ENCODE measurements at regions not wholly inside any gene's neighbourhood (a gene's known extent, or its start where the extent isn't known, plus 50 kb on each side); places are given as distances from the start of the nearest gene placed in this dataset.

- no peak for TF ChIP-seq EZH2 (IDR thresholded peaks at IDR 0.05)
- TF ChIP-seq, protein P1, sequence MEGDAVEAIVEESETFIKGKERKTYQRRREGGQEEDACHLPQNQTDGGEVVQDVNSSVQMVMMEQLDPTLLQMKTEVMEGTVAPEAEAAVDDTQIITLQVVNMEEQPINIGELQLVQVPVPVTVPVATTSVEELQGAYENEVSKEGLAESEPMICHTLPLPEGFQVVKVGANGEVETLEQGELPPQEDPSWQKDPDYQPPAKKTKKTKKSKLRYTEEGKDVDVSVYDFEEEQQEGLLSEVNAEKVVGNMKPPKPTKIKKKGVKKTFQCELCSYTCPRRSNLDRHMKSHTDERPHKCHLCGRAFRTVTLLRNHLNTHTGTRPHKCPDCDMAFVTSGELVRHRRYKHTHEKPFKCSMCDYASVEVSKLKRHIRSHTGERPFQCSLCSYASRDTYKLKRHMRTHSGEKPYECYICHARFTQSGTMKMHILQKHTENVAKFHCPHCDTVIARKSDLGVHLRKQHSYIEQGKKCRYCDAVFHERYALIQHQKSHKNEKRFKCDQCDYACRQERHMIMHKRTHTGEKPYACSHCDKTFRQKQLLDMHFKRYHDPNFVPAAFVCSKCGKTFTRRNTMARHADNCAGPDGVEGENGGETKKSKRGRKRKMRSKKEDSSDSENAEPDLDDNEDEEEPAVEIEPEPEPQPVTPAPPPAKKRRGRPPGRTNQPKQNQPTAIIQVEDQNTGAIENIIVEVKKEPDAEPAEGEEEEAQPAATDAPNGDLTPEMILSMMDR (IDR thresholded peaks at IDR 0.05): no peak
- no peak for TF ChIP-seq EZH2phosphoT487 (IDR thresholded peaks at IDR 0.05)
Measured at GRCh38 chr5:136528481-136529030, 163.2 kb upstream of the TRPC7 start.

All from neural progenitor cell (in vitro differentiated cells).